K562 (cell line): ENCODE measurements at regions not wholly inside any gene's neighbourhood (a gene's known extent, or its start where the extent isn't known, plus 50 kb on each side); places are given as distances from the start of the nearest gene placed in this dataset.
"Not testable (repeated sequence)": the region's sequence is repeated elsewhere in the genome, so short reads cannot be mapped to it uniquely, and the experiment has no call there.

Experiments used
- ATAC-seq: fragments of 200-7000 bp; cut with Tn5 transposase; 3 replicates; pipeline ENCODE4 v1.9.1; 2020; ENCODE audit warnings: moderate library complexity
- BruUV-seq: library from RNA; stranded (reverse); fragments of 400-500 nt; replicated peaks from 2 replicates; lab custom pipeline; 2021; lab: Mats Ljungman, UMichigan
- CTCF ChIA-PET: fragments of 300-600 bp; formaldehyde crosslinking; extraction: SDS; loops from one replicate; lab custom pipeline; 2021; ENCODE audit warnings: low intra/inter-chr PET ratio; lab: Yijun Ruan, JAX
- POLR2A ChIA-PET: fragments of 300-600, 350-650 bp; sonication (Branson Sonifier 250); formaldehyde crosslinking; extraction: SDS; loops from one replicate; lab custom pipeline; 2021; ENCODE audit warnings: antibody characterized with exemption, inconsistent platforms; lab: Yijun Ruan, JAX
- DNase-seq, 4 experiments: peaks; one replicate each; pipeline versions ENCODE4 v3.0.0 to v3.0.0-alpha.2; 2011 to 2018; ENCODE audit warnings: low spot score in 3 of 4, mixed read lengths in 3 of 4; ENCODE audit errors: extremely low read depth in 1 of 4
- FAIRE-seq: peaks from 2 replicates; lab custom pipeline; 2011; peaks lifted over from hg19 to GRCh38; lab: Jason Lieb, UNC
- H2AFZ ChIP-seq: 2 replicates; pipeline ENCODE4 v1.6.0; 2011; ENCODE audit warnings: low read depth, low read length, control low read depth, inconsistent platforms
- H3K27ac ChIP-seq: fragments of 200-600 bp; 3 replicates; pipeline ENCODE4 v1.8.0; 2011; ENCODE audit warnings: low read depth, mild to moderate bottlenecking, control low read depth, inconsistent platforms, low read length, moderate library complexity, mixed read lengths; ENCODE audit errors: extremely low read depth
- H3K27me3 ChIP-seq, 2 experiments: fragments of 300-600 bp in 1 of 2; 2 replicates in 1 of 2; 3 replicates in 1 of 2; pipeline versions ENCODE4 v1.6.0 to v1.8.0; 2011; ENCODE audit warnings: inconsistent platforms in 2 of 2, low read length in 2 of 2, mild to moderate bottlenecking in 1 of 2, mixed read lengths in 1 of 2, moderate library complexity in 1 of 2; ENCODE audit not compliant: control insufficient read depth in 2 of 2, insufficient read depth in 2 of 2
- H3K36me3 ChIP-seq: fragments of 300-600 bp; 3 replicates; pipeline ENCODE4 v1.8.0; 2011; ENCODE audit warnings: mild to moderate bottlenecking, low read length, inconsistent platforms; ENCODE audit not compliant: control insufficient read depth, insufficient read depth
- H3K4me1 ChIP-seq, 2 experiments: fragments of 200-600 bp in 1 of 2; replicated peaks in 1 of 2; 2 replicates in 1 of 2; 3 replicates in 1 of 2; pipeline versions ENCODE4 v1.5.1 to v1.8.0; 2011; ENCODE audit warnings: inconsistent platforms in 2 of 2, low read length in 2 of 2, mild to moderate bottlenecking in 1 of 2, mixed read lengths in 1 of 2, moderate library complexity in 1 of 2; ENCODE audit not compliant: control insufficient read depth in 2 of 2, insufficient read depth in 2 of 2
- H3K4me2 ChIP-seq: 2 replicates; pipeline ENCODE4 v1.6.1; 2011; ENCODE audit warnings: low read length, control low read depth, inconsistent platforms, mixed read lengths; ENCODE audit not compliant: insufficient read depth
- H3K4me3 ChIP-seq: fragments of 200-600 bp; sonication (generic), shearing (Covaris generic); 2 replicates; pipeline ENCODE4 v1.5.1; 2016; ENCODE audit warnings: control low read depth, inconsistent platforms
- H3K79me2 ChIP-seq: fragments of 200-600 bp; 3 replicates; pipeline ENCODE4 v1.8.0; 2011; ENCODE audit warnings: low read length, inconsistent platforms; ENCODE audit not compliant: control insufficient read depth, insufficient read depth
- H3K9ac ChIP-seq, 2 experiments: 2 replicates each; pipeline versions ENCODE4 v1.6.0 to v1.6.1; 2011; ENCODE audit warnings: low read depth in 2 of 2, low read length in 2 of 2, control low read depth in 1 of 2, inconsistent platforms in 1 of 2, mild to moderate bottlenecking in 1 of 2, mixed read lengths in 1 of 2; ENCODE audit not compliant: insufficient read depth in 1 of 2
- H3K9me1 ChIP-seq: one replicate; pipeline ENCODE4 v1.6.0; 2011; ENCODE audit warnings: inconsistent platforms, mild to moderate bottlenecking, low read length, moderate library complexity; ENCODE audit not compliant: control insufficient read depth, insufficient read depth
- H3K9me3 ChIP-seq: replicated peaks from 2 replicates; pipeline ENCODE4 v1.5.1; 2011; ENCODE audit warnings: low read depth, low read length, inconsistent platforms; ENCODE audit not compliant: control insufficient read depth, insufficient read depth
- H4K20me1 ChIP-seq: replicated peaks from 2 replicates; pipeline ENCODE4 v1.6.1; 2011; ENCODE audit warnings: low read length, inconsistent platforms, mixed read lengths; ENCODE audit not compliant: control insufficient read depth, insufficient read depth
- HBP1 ChIP-seq: fragments of 450-650 bp; formaldehyde crosslinking; IDR thresholded peaks from 2 replicates; pipeline ENCODE4 v1.4.0; 2022; ENCODE audit warnings: missing genetic modification characterization
- MEIS2 ChIP-seq: fragments of 450-650 bp; IDR thresholded peaks from 2 replicates; pipeline ENCODE4 v1.6.1; 2014; ENCODE audit warnings: mild to moderate bottlenecking; ENCODE audit not compliant: partially characterized antibody
- PBX2 ChIP-seq, 2 experiments: IDR thresholded peaks in 1 of 2; conservative IDR thresholded peaks in 1 of 2; 2 replicates each; pipeline ENCODE4 v1.6.1; 2016; ENCODE audit warnings: low read depth in 2 of 2, mild to moderate bottlenecking in 1 of 2, missing compliant biosample characterization in 1 of 2, missing genetic modification characterization in 1 of 2, moderate library complexity in 1 of 2
- WGBS: fragments of 100-300 bp; shearing (Covaris generic); methylation state at CpG from one replicate; pipeline ENCODE4 v1.1.6; 2016; ENCODE audit warnings: low coverage, mixed read lengths; ENCODE audit not compliant: insufficient coverage; ENCODE audit errors: missing lambda C conversion rate; 5-methylcytosine and 5-hydroxymethylcytosine counted together
- in situ Hi-C: fragments of 300-500 bp; cut with MboI; formaldehyde crosslinking; loops from 4 replicates; pipeline ENCODE4 v1.15.0; 2018; ENCODE audit warnings: inconsistent platforms, mixed read lengths
- intact Hi-C: fragments of 100-400 bp; cut with micrococcal nuclease; formaldehyde crosslinking; loops from 2 replicates; pipeline ENCODE4 v1.14.2; 2022

GRCh38 chr6:51193163-51193562 lies 374.5 kb downstream of the TFAP2B start:
- H2AFZ ChIP-seq, result peak overlapping the region; percentile 63; the same call in 1 of the 2 replicates
- H3K27ac ChIP-seq, POLR2A ChIA-PET, in situ Hi-C loops, DNase-seq, FAIRE-seq, BruUV-seq, H3K9me3 ChIP-seq, H3K9ac ChIP-seq, H3K9me1 ChIP-seq, H3K4me3 ChIP-seq, CTCF ChIA-PET, H3K27me3 ChIP-seq, H3K79me2 ChIP-seq, H3K4me2 ChIP-seq, H4K20me1 ChIP-seq, H3K36me3 ChIP-seq, H3K4me1 ChIP-seq, ATAC-seq, intact Hi-C loops: not testable (repeated sequence)
- WGBS, result 48% methylated on average over 7 of the region's 7 CpGs

- TF ChIP-seq PBX2 (CRISPR knock-in tag; IDR thresholded peaks at IDR 0.05; ENCODE audit: low read depth) (no peak), PBX2 (tag; conservative IDR thresholded peaks at IDR 0.05; ENCODE audit: low read depth) (peak; percentile 49; the same call in 1 of the 2 replicates), MEIS2 (peak; percentile 4), HBP1 (CRISPR knock-in tag) (no peak)
- Histone ChIP-seq H3K9ac (no peak overlapping the region), H3K9me1 (no peaks in the 10 kb centered on the region), H3K27ac (no peak overlapping the region), H3K9me3 (no peaks in the 10 kb centered on the region), H3K79me2 (no peaks in the 10 kb centered on the region), H3K4me3 (no peak overlapping the region), H3K4me2 (no peak overlapping the region), H3K36me3 (no peaks in the 10 kb centered on the region), H3K4me1 (peaks cover 0 to 3% of the 10 kb centered on the region in 2 experiments; a peak in 1 of 5 replicates), H2AFZ (no peak overlapping the region), H4K20me1 (no peaks in the 10 kb centered on the region), H3K27me3 (no peaks in the 10 kb centered on the region)
- POLR2A ChIA-PET, result interaction anchor here (0.5 to 1.0 kb wide), 2 partner anchors 26 to 83 kb away, joined by 3 read pairs; no protein-coding TSS in a partner anchor
- CTCF ChIA-PET, result no interaction called here
- ATAC-seq (0 out of 3 replicates have a peak, but pooled peaks have one; percentile 51), FAIRE-seq (no peak), DNase-seq (no peak)
- in situ Hi-C loops, result no loop called here
- whole genome bisulfite sequencing, result 31% methylated on average over 2 of the region's 2 CpGs
- BruUV-seq, result no TSS peak
- intact Hi-C loops, result no loop called here
Measured at GRCh38 chr6:51199105-51199552, 380.5 kb downstream of the TFAP2B start.
